ENCODE measurements at regions not wholly inside any gene's neighbourhood (a gene's known extent, or its start where the extent isn't known, plus 50 kb on each side); places are given as distances from the start of the nearest gene placed in this dataset.

- Histone ChIP-seq H3K9me3 (ENCODE audit: control insufficient read depth, insufficient read depth, low read depth, low read length) (no peaks in the 10 kb centered on the region), H3K27ac (ENCODE audit: low read length) (no peak overlapping the region), H3K4me3 (ENCODE audit: low read depth in 2 of 2, low read length in 2 of 2) (no peak overlapping the region), H3K4me1 (ENCODE audit: control insufficient read depth, insufficient read depth, low read length) (no peaks in the 10 kb centered on the region), H3K27me3 (ENCODE audit: control insufficient read depth, insufficient read depth, low read length) (peaks cover 4% of the 10 kb centered on the region), H3K36me3 (ENCODE audit: control insufficient read depth, insufficient read depth, low read length) (no peaks in the 10 kb centered on the region)
- POLR2A ChIA-PET = no interaction called here
- DNase-seq (ENCODE audit: low read depth, low spot score) (no peak), ATAC-seq (no peak)
- intact Hi-C loops (cut with micrococcal nuclease; ENCODE audit: unreplicated experiment) (no loop called here), in situ Hi-C loops (cut with HindIII; ENCODE audit: low pct_unique_long_range_greater_than_20kb, low sequenced_read_pairs) (no loop called here)
- TF ChIP-seq CTCF (IDR thresholded peaks at IDR 0.05) (no peak), REST (IDR thresholded peaks at IDR 0.05; ENCODE audit: insufficient read depth in 1 of 2, low read depth in 2 of 2, low read length in 1 of 2) (no peak), SIN3A (IDR thresholded peaks at IDR 0.05; ENCODE audit: borderline replicate concordance, insufficient read depth, low read depth, low read length) (no peak), TCF7L2 (IDR thresholded peaks at IDR 0.05; ENCODE audit: low read depth, low read length) (no peak)
- BruUV-seq (replicated peaks) = no TSS peak
- CTCF ChIA-PET = no interaction called here
These were observed 55.5 kb upstream of the ESRRB start for GRCh38 chr14:76320486-76320885.

GRCh38 chr14:76320975-76321374 lies 55.0 kb upstream of the ESRRB start:
- TF ChIP-seq CTCF (IDR thresholded peaks at IDR 0.05) = no peak
- TF ChIP-seq REST (IDR thresholded peaks at IDR 0.05; ENCODE audit: insufficient read depth in 1 of 2, low read depth in 2 of 2, low read length in 1 of 2) = no peak
- no peak for TF ChIP-seq TCF7L2 (IDR thresholded peaks at IDR 0.05; ENCODE audit: low read depth, low read length)
- no peak for TF ChIP-seq POLR2AphosphoS5 (IDR thresholded peaks at IDR 0.05; ENCODE audit: low read depth, low read length)
- TF ChIP-seq SIN3A (IDR thresholded peaks at IDR 0.05; ENCODE audit: borderline replicate concordance, insufficient read depth, low read depth, low read length) = no peak
- BruUV-seq (replicated peaks) = no TSS peak
- intact Hi-C loops (cut with micrococcal nuclease; ENCODE audit: unreplicated experiment) = no loop called here
- Histone ChIP-seq H3K9me3 (ENCODE audit: control insufficient read depth, insufficient read depth, low read depth, low read length) (no peaks in the 10 kb centered on the region), H3K4me1 (ENCODE audit: control insufficient read depth, insufficient read depth, low read length) (no peaks in the 10 kb centered on the region), H3K27me3 (ENCODE audit: control insufficient read depth, insufficient read depth, low read length) (peaks cover 4% of the 10 kb centered on the region), H3K36me3 (ENCODE audit: control insufficient read depth, insufficient read depth, low read length) (no peaks in the 10 kb centered on the region), H3K27ac (ENCODE audit: low read length) (no peak overlapping the region), H3K4me3 (ENCODE audit: low read depth in 2 of 2, low read length in 2 of 2) (no peak overlapping the region)
- POLR2A ChIA-PET = no interaction called here
- in situ Hi-C loops (cut with HindIII; ENCODE audit: low pct_unique_long_range_greater_than_20kb, low sequenced_read_pairs) = no loop called here
- CTCF ChIA-PET = no interaction called here
- DNase-seq (ENCODE audit: low read depth, low spot score) = no peak
- no peak for ATAC-seq
